ENCODE measurements at regions not wholly inside any gene's neighbourhood (a gene's known extent, or its start where the extent isn't known, plus 50 kb on each side); places are given as distances from the start of the nearest gene placed in this dataset.

- no peak for TF ChIP-seq POLR2A (IDR thresholded peaks at IDR 0.05)
- TF ChIP-seq CTCF (IDR thresholded peaks at IDR 0.05): no peak
Measured at GRCh38 chr5:86442036-86442745, 175.6 kb upstream of the COX7C start.
